Lower leg skin (tissue), 4 donors: ENCODE measurements at regions not wholly inside any gene's neighbourhood (a gene's known extent, or its start where the extent isn't known, plus 50 kb on each side); places are given as distances from the start of the nearest gene placed in this dataset.

Experiments
- DNase-seq, 2 donors: peaks; one replicate each; pipeline ENCODE4 v3.0.0-alpha.2; 2019; ENCODE audit warnings: low spot score in 2 of 2
- H3K4me3 ChIP-seq: fragments of 200-600 bp; sonication (generic); 2 replicates; pipeline ENCODE4 v1.5.1; 2017; ENCODE audit warnings: mild to moderate bottlenecking, low read depth; ENCODE audit not compliant: poor library complexity, severe bottlenecking
- CTCF ChIP-seq, 3 donors: fragments of 450-650 bp; IDR thresholded peaks; one replicate each; pipeline ENCODE4 v1.5.1; 2016; ENCODE audit warnings: antibody characterized with exemption in 3 of 3, mild to moderate bottlenecking in 3 of 3, moderate library complexity in 2 of 3
- POLR2A ChIP-seq, 2 donors: fragments of 450-650 bp; IDR thresholded peaks; one replicate each; pipeline ENCODE4 v1.6.1; 2016 to 2017; ENCODE audit warnings: antibody characterized with exemption in 2 of 2, mild to moderate bottlenecking in 1 of 2, moderate library complexity in 1 of 2
- WGBS, 2 donors: methylation state at CpG; one replicate each; pipeline ENCODE4 v1.1.5; 2018; 5-methylcytosine and 5-hydroxymethylcytosine counted together
- intact Hi-C: fragments of 100-400 bp; cut with DNase I; formaldehyde crosslinking; loops from one replicate; pipeline ENCODE4 v1.15.0; 2023; ENCODE audit warnings: low total_unique reads

- 64 to 75% methylated on average over 7 of the region's 7 CpGs for WGBS, 2 donors
- TF ChIP-seq POLR2A (IDR thresholded peaks at IDR 0.05) (no peak), CTCF (IDR thresholded peaks at IDR 0.05) (no peak)
- peak in 1 of 2 donors; percentile 46 for DNase-seq
- no peak overlapping the region for H3K4me3 ChIP-seq
- intact Hi-C loops = no loop called here
Observed at GRCh38 chr22:48371391-48371790, 1456.3 kb downstream of the BRD1 start.

GRCh38 chr22:48370508-48371325 is 1457.0 kb downstream of the BRD1 start:
- intact Hi-C loops = no loop called here
- TF ChIP-seq POLR2A (IDR thresholded peaks at IDR 0.05) (no peak), CTCF (IDR thresholded peaks at IDR 0.05) (no peak)
- peak in 1 of 2 donors; percentile 62 for DNase-seq
- 57 to 69% methylated on average over 13 of the region's 13 CpGs for WGBS, 2 donors
- H3K4me3 ChIP-seq = no peak overlapping the region

GRCh38 chr22:48369789-48370507 is 1457.7 kb downstream of the BRD1 start:
- peak in 1 of 2 donors; percentile 61 for DNase-seq
- 36 to 39% methylated on average over 16 to 17 of the region's 17 CpGs for WGBS, 2 donors
- TF ChIP-seq CTCF (IDR thresholded peaks at IDR 0.05) (no peak), POLR2A (IDR thresholded peaks at IDR 0.05) (no peak)
- no peak overlapping the region for H3K4me3 ChIP-seq
- intact Hi-C loops = no loop called here

- TF ChIP-seq POLR2A (IDR thresholded peaks at IDR 0.05) (no peak), CTCF (IDR thresholded peaks at IDR 0.05) (no peak)
- no peak overlapping the region for H3K4me3 ChIP-seq
- whole genome bisulfite sequencing, 2 donors = 81 to 83% methylated on average over 11 of the region's 11 CpGs
- intact Hi-C loops = no loop called here
- DNase-seq = peak in 1 of 2 donors; percentile 36
Observed at GRCh38 chr22:48368975-48369525, 1458.6 kb downstream of the BRD1 start.

- intact Hi-C loops = no loop called here
- WGBS, 2 donors = 76 to 91% methylated on average over 12 of the region's 12 CpGs
- peak in 1 of 2 donors; percentile 59 for DNase-seq
- no peak overlapping the region for H3K4me3 ChIP-seq
- TF ChIP-seq POLR2A (IDR thresholded peaks at IDR 0.05) = no peak
- TF ChIP-seq CTCF (IDR thresholded peaks at IDR 0.05) = no peak
Observed at GRCh38 chr22:48367731-48368130, 1459.9 kb downstream of the BRD1 start.
